Bronchial epithelial cell (primary cell): ENCODE measurements at regions not wholly inside any gene's neighbourhood (a gene's known extent, or its start where the extent isn't known, plus 50 kb on each side); places are given as distances from the start of the nearest gene placed in this dataset.

Source experiments
- DNase-seq: peaks from one replicate; pipeline ENCODE4 v3.0.0-alpha.2; 2010; ENCODE audit warnings: low read depth
- FAIRE-seq: peaks from 2 replicates; lab custom pipeline; 2011; peaks lifted over from hg19 to GRCh38; lab: Jason Lieb, UNC
- H3K27me3 ChIP-seq: 2 replicates; pipeline ENCODE4 v1.5.1; 2011; ENCODE audit warnings: low read length; ENCODE audit not compliant: control insufficient read depth, insufficient read depth
- H3K36me3 ChIP-seq: 2 replicates; pipeline ENCODE4 v1.5.1; 2011; ENCODE audit warnings: low read length; ENCODE audit not compliant: control insufficient read depth, insufficient read depth
- H3K4me3 ChIP-seq: 2 replicates; pipeline ENCODE4 v1.5.1; 2011; ENCODE audit warnings: mild to moderate bottlenecking, low read depth, low read length, control low read depth
- CTCF ChIP-seq: IDR thresholded peaks from 2 replicates; pipeline ENCODE4 v1.5.1; 2011; ENCODE audit warnings: mild to moderate bottlenecking, moderate library complexity, low read length, control low read depth, inconsistent platforms; ENCODE audit not compliant: insufficient read depth, severe bottlenecking

DNA sequence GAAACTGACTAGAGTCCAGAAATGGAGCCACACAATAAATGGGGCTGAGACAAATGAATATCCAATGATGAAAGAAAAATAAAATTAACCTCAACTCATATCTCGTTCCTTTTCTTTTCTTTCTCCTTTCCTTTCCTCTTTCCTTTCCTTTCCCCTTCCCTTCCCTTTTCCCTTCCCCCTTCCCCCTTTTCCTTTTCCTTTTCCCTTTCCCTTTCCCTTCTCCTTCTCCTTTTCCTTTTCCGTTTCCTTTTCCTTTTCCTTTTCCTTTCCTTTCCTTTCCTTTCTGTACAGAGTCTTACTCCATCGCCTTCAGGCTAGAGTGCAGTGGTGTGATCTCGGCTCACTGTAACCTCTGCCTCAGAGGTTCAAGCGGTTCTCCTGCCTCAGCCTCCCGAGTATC lies 146.3 kb downstream of the RTL9 start:
- FAIRE-seq (no peak), DNase-seq (no peak)
- TF ChIP-seq CTCF = no peak
- no peaks in the 10 kb centered on the region for H3K36me3 ChIP-seq
- H3K4me3 ChIP-seq = no peak overlapping the region
- H3K27me3 ChIP-seq = no peaks in the 10 kb centered on the region

GRCh38 chrX:110509755-110510532 lies 151.3 kb downstream of the RTL9 start:
- H3K27me3 ChIP-seq = no peaks in the 10 kb centered on the region
- no peak for FAIRE-seq
- H3K4me3 ChIP-seq = no peak overlapping the region
- no peak for DNase-seq
- no peaks in the 10 kb centered on the region for H3K36me3 ChIP-seq
- no peak for TF ChIP-seq CTCF

DNA sequence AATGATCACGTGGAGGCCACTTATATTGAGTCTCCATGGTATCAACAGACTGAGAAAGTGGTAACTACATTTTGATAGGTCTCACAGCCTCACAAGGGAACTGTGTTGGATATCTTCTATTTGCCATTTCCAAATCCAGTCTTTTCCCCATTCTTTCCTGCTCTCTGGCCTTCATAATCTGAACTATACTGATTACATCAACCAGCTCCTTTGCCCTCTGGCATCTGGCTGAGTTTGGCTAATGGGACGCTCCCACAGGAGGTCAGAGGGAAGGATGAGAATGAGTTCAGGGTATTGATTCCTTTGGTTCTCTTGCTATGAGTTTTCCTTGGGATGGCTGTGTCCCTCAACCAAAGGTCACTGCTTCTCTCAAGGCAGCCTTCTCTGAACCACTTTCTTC lies 152.6 kb downstream of the RTL9 start:
- FAIRE-seq (no peak), DNase-seq (no peak)
- no peaks in the 10 kb centered on the region for H3K27me3 ChIP-seq
- H3K36me3 ChIP-seq = no peaks in the 10 kb centered on the region
- no peak overlapping the region for H3K4me3 ChIP-seq
- no peak for TF ChIP-seq CTCF

DNA sequence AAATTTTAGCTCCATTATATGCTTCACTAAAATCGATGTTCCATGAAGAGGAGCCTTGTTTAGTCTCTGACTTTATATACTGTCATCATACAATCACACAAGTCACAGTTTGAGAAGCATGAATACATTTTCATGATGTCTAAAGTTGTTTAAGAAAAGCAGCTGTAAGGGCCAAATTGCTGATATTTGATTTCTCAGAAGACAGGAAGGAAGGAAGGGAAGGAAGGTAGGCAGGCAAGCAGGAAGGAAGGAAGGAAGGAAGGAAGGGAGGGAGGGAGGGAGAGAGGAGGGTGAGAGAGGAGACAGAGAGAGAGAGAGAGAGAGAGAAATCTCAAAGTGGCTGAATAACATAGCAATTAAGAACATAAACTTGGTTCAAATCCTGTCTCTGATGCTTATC lies 153.7 kb downstream of the RTL9 start:
- H3K4me3 ChIP-seq = no peak overlapping the region
- no peaks in the 10 kb centered on the region for H3K27me3 ChIP-seq
- FAIRE-seq = no peak
- H3K36me3 ChIP-seq = no peaks in the 10 kb centered on the region
- DNase-seq = no peak
- no peak for TF ChIP-seq CTCF

- no peak for DNase-seq
- no peak for TF ChIP-seq CTCF
- Histone ChIP-seq H3K36me3 (no peaks in the 10 kb centered on the region), H3K27me3 (no peaks in the 10 kb centered on the region), H3K4me3 (no peak overlapping the region)
- no peak for FAIRE-seq
Observed at GRCh38 chrX:110514509-110514908, 155.9 kb downstream of the RTL9 start.

- H3K36me3 ChIP-seq = no peaks in the 10 kb centered on the region
- no peak for FAIRE-seq
Observed at GRCh38 chrX:110519501-110519900, 160.9 kb downstream of the RTL9 start.

More at GRCh38 chrX:110519501-110519900, 160.9 kb downstream of the RTL9 start:
- no peak for DNase-seq
- Histone ChIP-seq H3K4me3 (no peak overlapping the region), H3K27me3 (no peaks in the 10 kb centered on the region)
- TF ChIP-seq CTCF = no peak
